H1 (cell line): ENCODE measurements at regions not wholly inside any gene's neighbourhood (a gene's known extent, or its start where the extent isn't known, plus 50 kb on each side); places are given as distances from the start of the nearest gene placed in this dataset.

ENCODE experiments used
- CTCF ChIA-PET: fragments of 300-600 bp; sonication (Branson Sonifier 250); formaldehyde crosslinking; loops from one replicate; lab custom pipeline; 2021; ENCODE audit not compliant: partially characterized antibody; lab: Charles Lee
- POLR2A ChIA-PET: fragments of 300-600 bp; sonication (Branson Sonifier 250); formaldehyde crosslinking; loops from one replicate; lab custom pipeline; 2021; ENCODE audit warnings: inconsistent platforms; ENCODE audit not compliant: partially characterized antibody; lab: Charles Lee
- DNase-seq, 2 experiments: peaks; one replicate each; pipeline versions ENCODE4 v3.0.0 to v3.0.0-alpha.2; 2010 to 2022; ENCODE audit warnings: low spot score in 2 of 2, low read depth in 1 of 2, mixed read lengths in 1 of 2
- FAIRE-seq: peaks from 2 replicates; lab custom pipeline; 2011; peaks lifted over from hg19 to GRCh38; lab: Jason Lieb, UNC
- H2AFZ ChIP-seq: 2 replicates; pipeline ENCODE4 v1.8.1; 2012; ENCODE audit warnings: low read length, inconsistent platforms
- H2AK5ac ChIP-seq: 2 replicates; pipeline ENCODE4 v1.6.1; 2013; ENCODE audit warnings: low read depth, low read length
- H2BK120ac ChIP-seq: replicated peaks from 2 replicates; pipeline ENCODE3; 2013; ENCODE audit warnings: low read depth, low read length, inconsistent platforms
- H2BK12ac ChIP-seq: 2 replicates; pipeline ENCODE4 v1.6.1; 2013; ENCODE audit warnings: low read depth, low read length
- H2BK15ac ChIP-seq: 2 replicates; pipeline ENCODE4 v1.6.1; 2013; ENCODE audit warnings: low read length
- H2BK20ac ChIP-seq: 2 replicates; pipeline ENCODE4 v1.6.1; 2013; ENCODE audit warnings: low read length
- H2BK5ac ChIP-seq: 2 replicates; pipeline ENCODE4 v1.6.1; 2013; ENCODE audit warnings: low read depth, low read length
- H3K14ac ChIP-seq: 2 replicates; pipeline ENCODE4 v1.6.1; 2013; ENCODE audit warnings: inconsistent platforms; ENCODE audit not compliant: insufficient read length
- H3K18ac ChIP-seq: 2 replicates; pipeline ENCODE4 v1.6.1; 2013; ENCODE audit warnings: low read length; ENCODE audit errors: extremely low read depth
- H3K23ac ChIP-seq: 2 replicates; pipeline ENCODE4 v1.6.1; 2013; ENCODE audit warnings: inconsistent platforms; ENCODE audit not compliant: insufficient read length
- H3K23me2 ChIP-seq: 2 replicates; pipeline ENCODE4 v1.6.1; 2013; ENCODE audit warnings: low read depth, low read length
- H3K27ac ChIP-seq: 2 replicates; pipeline ENCODE4 v1.6.1; 2011; ENCODE audit warnings: low read depth, low read length, inconsistent platforms
- H3K27me3 ChIP-seq, 4 experiments: replicated peaks in 1 of 4; 1 replicate in 1 of 4; 2 replicates in 3 of 4; pipeline versions ENCODE4 v1.6.1 to v1.8.1; 2011 to 2013; ENCODE audit warnings: low read length in 3 of 4, mild to moderate bottlenecking in 3 of 4, inconsistent platforms in 2 of 4, mixed read lengths in 2 of 4, moderate library complexity in 1 of 4; ENCODE audit not compliant: control insufficient read depth in 3 of 4, insufficient read depth in 3 of 4; ENCODE audit errors: extremely low read depth in 1 of 4
- H3K36me3 ChIP-seq, 4 experiments: 2 replicates each; pipeline versions ENCODE4 v1.6.1 to v1.8.1; 2011 to 2013; ENCODE audit warnings: mild to moderate bottlenecking in 4 of 4, low read length in 3 of 4, moderate library complexity in 2 of 4, control low read depth in 1 of 4, inconsistent platforms in 1 of 4; ENCODE audit not compliant: insufficient read depth in 4 of 4, control insufficient read depth in 2 of 4
- H3K4ac ChIP-seq: replicated peaks from 2 replicates; pipeline ENCODE3; 2013; ENCODE audit warnings: low read length, low read depth, mixed read lengths, inconsistent platforms; ENCODE audit not compliant: insufficient read length
- H3K4me1 ChIP-seq, 4 experiments: replicated peaks in 1 of 4; 1 replicate in 1 of 4; 2 replicates in 3 of 4; pipeline versions ENCODE4 v1.6.1 to v1.8.1; 2011 to 2013; ENCODE audit warnings: low read length in 3 of 4, inconsistent platforms in 2 of 4, mixed read lengths in 1 of 4; ENCODE audit not compliant: insufficient read depth in 4 of 4, control insufficient read depth in 3 of 4
- H3K4me2 ChIP-seq, 2 experiments: 2 replicates each; pipeline versions ENCODE4 v1.6.1 to v1.8.1; 2011 to 2013; ENCODE audit warnings: low read depth in 2 of 2, low read length in 2 of 2, control low read depth in 1 of 2, inconsistent platforms in 1 of 2, mild to moderate bottlenecking in 1 of 2; ENCODE audit not compliant: insufficient read depth in 1 of 2
- H3K4me3 ChIP-seq, 4 experiments: fragments of 200-600, 300-600 bp in 1 of 4; sonication (generic), shearing (Covaris generic), sonication (Bioruptor Twin) in 1 of 4; 2 replicates each; pipeline versions ENCODE4 v1.5.1 to v1.8.1; 2011 to 2016; ENCODE audit warnings: low read length in 4 of 4, low read depth in 3 of 4, control low read depth in 2 of 4, inconsistent platforms in 2 of 4, mild to moderate bottlenecking in 2 of 4, mixed read lengths in 1 of 4, moderate library complexity in 1 of 4; ENCODE audit not compliant: insufficient read depth in 2 of 4; ENCODE audit errors: extremely low read depth in 1 of 4
- H3K56ac ChIP-seq: replicated peaks from 2 replicates; pipeline ENCODE3; 2013; ENCODE audit warnings: low read depth, mild to moderate bottlenecking, mixed read lengths, low read length, inconsistent platforms; ENCODE audit not compliant: insufficient read length
- H3K79me1 ChIP-seq: 2 replicates; pipeline ENCODE4 v1.6.1; 2013; ENCODE audit warnings: low read depth, low read length, control low read depth
- H3K79me2 ChIP-seq, 2 experiments: 2 replicates each; pipeline versions ENCODE4 v1.6.1 to v1.8.1; 2012 to 2013; ENCODE audit warnings: low read length in 2 of 2, mild to moderate bottlenecking in 2 of 2, inconsistent platforms in 1 of 2; ENCODE audit not compliant: insufficient read depth in 2 of 2, control insufficient read depth in 1 of 2
- H3K9ac ChIP-seq, 4 experiments: replicated peaks in 1 of 4; 1 replicate in 1 of 4; 2 replicates in 3 of 4; pipeline versions ENCODE4 v1.6.1 to v1.8.1; 2011 to 2013; ENCODE audit warnings: low read depth in 3 of 4, low read length in 3 of 4, control low read depth in 2 of 4, mild to moderate bottlenecking in 2 of 4, moderate library complexity in 2 of 4, inconsistent platforms in 1 of 4; ENCODE audit errors: extremely low read depth in 1 of 4
- H3K9me3 ChIP-seq, 2 experiments: 2 replicates each; pipeline versions ENCODE4 v1.6.1 to v1.8.1; 2012 to 2013; ENCODE audit warnings: mild to moderate bottlenecking in 2 of 2, moderate library complexity in 2 of 2, control low read depth in 1 of 2, inconsistent platforms in 1 of 2, low read depth in 1 of 2, low read length in 1 of 2, mixed read lengths in 1 of 2; ENCODE audit not compliant: insufficient read depth in 2 of 2
- H4K20me1 ChIP-seq, 2 experiments: replicated peaks in 1 of 2; 2 replicates each; pipeline versions ENCODE3 to v1.8.1; 2011 to 2013; ENCODE audit warnings: inconsistent platforms in 2 of 2, low read length in 2 of 2, mild to moderate bottlenecking in 1 of 2; ENCODE audit not compliant: insufficient read depth in 2 of 2, control insufficient read depth in 1 of 2
- H4K5ac ChIP-seq: 2 replicates; pipeline ENCODE4 v1.6.1; 2013; ENCODE audit warnings: low read length, low read depth, mixed read lengths, inconsistent platforms; ENCODE audit not compliant: insufficient read length
- H4K8ac ChIP-seq: 2 replicates; pipeline ENCODE4 v1.8.0; 2013; ENCODE audit warnings: mild to moderate bottlenecking, moderate library complexity, low read length, inconsistent platforms; ENCODE audit not compliant: insufficient read depth; ENCODE audit errors: extremely low read depth
- H4K91ac ChIP-seq: replicated peaks from 2 replicates; pipeline ENCODE3; 2013; ENCODE audit warnings: low read length, mixed read lengths, inconsistent platforms; ENCODE audit not compliant: insufficient read length
- KDM1A ChIP-seq: fragments of 200-600, 300-600 bp; sonication (generic); IDR thresholded peaks from 2 replicates; pipeline ENCODE4 v1.7.1; 2016; ENCODE audit warnings: mild to moderate bottlenecking, low read length, borderline replicate concordance
- NRF1 ChIP-seq: IDR thresholded peaks from 2 replicates; pipeline ENCODE4 v1.6.1; 2011; ENCODE audit warnings: mild to moderate bottlenecking, low read depth, low read length, improper control_type of control experiment
- TAF1 ChIP-seq: IDR thresholded peaks from 2 replicates; pipeline ENCODE4 v1.6.1; 2011; ENCODE audit warnings: mild to moderate bottlenecking, low read depth, low read length
- TBP ChIP-seq: IDR thresholded peaks from 2 replicates; pipeline ENCODE4 v1.6.1; 2011; ENCODE audit warnings: low read depth, low read length, improper control_type of control experiment

- no peaks in the 10 kb centered on the region for H3K79me2 ChIP-seq
- H3K36me3 ChIP-seq: 0 out of 8 replicates have a peak, but pooled peaks cover 0 to 5% (median 0%) of the 10 kb centered on the region in 4 experiments
- H3K9ac ChIP-seq: no peak overlapping the region
- H2BK15ac ChIP-seq: no peak overlapping the region
- no peak overlapping the region for H2BK120ac ChIP-seq
- no peak overlapping the region for H3K14ac ChIP-seq
- no peak for DNase-seq
- no peak overlapping the region for H4K91ac ChIP-seq
- H4K20me1 ChIP-seq: no peaks in the 10 kb centered on the region
- H3K23me2 ChIP-seq: no peaks in the 10 kb centered on the region
- H3K9me3 ChIP-seq: peaks cover 6 to 18% of the 10 kb centered on the region in 2 experiments; a peak in 3 of 4 replicates
- no peaks in the 10 kb centered on the region for H3K79me1 ChIP-seq
- H2BK12ac ChIP-seq: no peak overlapping the region
- no peak overlapping the region for H3K4ac ChIP-seq
- no peak overlapping the region for H3K4me3 ChIP-seq
- no peak overlapping the region for H2AFZ ChIP-seq
- H3K27me3 ChIP-seq: no peaks in the 10 kb centered on the region
- H3K4me1 ChIP-seq: no peaks in the 10 kb centered on the region
- ChIA-PET POLR2A (no interaction called here), CTCF (interaction anchor here (1.0 kb wide), 1 partner anchor 436 kb away, joined by 3 read pairs; no protein-coding TSS in a partner anchor)
- no peak overlapping the region for H3K18ac ChIP-seq
- no peak overlapping the region for H3K23ac ChIP-seq
- H2AK5ac ChIP-seq: no peak overlapping the region
- no peak overlapping the region for H2BK20ac ChIP-seq
- no peak overlapping the region for H4K5ac ChIP-seq
- H3K4me2 ChIP-seq: no peak overlapping the region
- TF ChIP-seq KDM1A (no peak), NRF1 (no peak), TBP (no peak), TAF1 (no peak)
- no peak overlapping the region for H2BK5ac ChIP-seq
- no peak for FAIRE-seq
- no peak overlapping the region; the same call in 1 of the 2 replicates for H4K8ac ChIP-seq
- H3K27ac ChIP-seq: no peak overlapping the region
- H3K56ac ChIP-seq: no peak overlapping the region
Observed at GRCh38 chr3:106628407-106628806, 748.8 kb upstream of the CCDC54 start.
